C4-2B (cell line): ENCODE measurements at regions not wholly inside any gene's neighbourhood (a gene's known extent, or its start where the extent isn't known, plus 50 kb on each side); places are given as distances from the start of the nearest gene placed in this dataset.

Source experiments
- ZFX ChIP-seq: fragments of 450-650 bp; IDR thresholded peaks from 2 replicates; pipeline ENCODE4 v1.6.1; 2017
- TF ChIP-seq, protein P1 (sequence below): fragments of 450-650 bp; conservative IDR thresholded peaks from 2 replicates; pipeline ENCODE4 v1.5.1; 2017; ENCODE audit warnings: mild to moderate bottlenecking

DNA sequence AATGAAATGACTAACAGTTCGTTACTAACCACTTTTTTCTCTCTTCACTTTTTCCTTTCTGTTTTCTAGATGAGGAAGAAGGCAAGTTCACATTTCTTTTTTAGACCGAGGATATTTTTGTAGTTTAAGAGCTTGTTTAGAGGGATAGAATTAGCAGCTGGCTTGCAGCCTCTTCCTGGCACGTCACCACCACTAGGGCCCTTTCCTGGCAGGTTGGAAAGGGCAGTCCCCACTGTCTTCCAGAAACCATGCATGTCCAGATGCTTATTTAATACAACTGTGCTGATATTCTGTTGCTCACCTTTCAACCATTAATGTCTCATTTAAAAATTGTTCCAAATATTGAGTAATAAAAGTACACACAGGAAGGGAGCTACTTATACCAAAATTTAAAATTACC is 209.5 kb upstream of the PACRGL start:
- TF ChIP-seq, protein P1, sequence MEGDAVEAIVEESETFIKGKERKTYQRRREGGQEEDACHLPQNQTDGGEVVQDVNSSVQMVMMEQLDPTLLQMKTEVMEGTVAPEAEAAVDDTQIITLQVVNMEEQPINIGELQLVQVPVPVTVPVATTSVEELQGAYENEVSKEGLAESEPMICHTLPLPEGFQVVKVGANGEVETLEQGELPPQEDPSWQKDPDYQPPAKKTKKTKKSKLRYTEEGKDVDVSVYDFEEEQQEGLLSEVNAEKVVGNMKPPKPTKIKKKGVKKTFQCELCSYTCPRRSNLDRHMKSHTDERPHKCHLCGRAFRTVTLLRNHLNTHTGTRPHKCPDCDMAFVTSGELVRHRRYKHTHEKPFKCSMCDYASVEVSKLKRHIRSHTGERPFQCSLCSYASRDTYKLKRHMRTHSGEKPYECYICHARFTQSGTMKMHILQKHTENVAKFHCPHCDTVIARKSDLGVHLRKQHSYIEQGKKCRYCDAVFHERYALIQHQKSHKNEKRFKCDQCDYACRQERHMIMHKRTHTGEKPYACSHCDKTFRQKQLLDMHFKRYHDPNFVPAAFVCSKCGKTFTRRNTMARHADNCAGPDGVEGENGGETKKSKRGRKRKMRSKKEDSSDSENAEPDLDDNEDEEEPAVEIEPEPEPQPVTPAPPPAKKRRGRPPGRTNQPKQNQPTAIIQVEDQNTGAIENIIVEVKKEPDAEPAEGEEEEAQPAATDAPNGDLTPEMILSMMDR = no peak; the same call in 1 of the 2 replicates
- no peak for TF ChIP-seq ZFX
